GM21619 (cell line): ENCODE measurements at regions not wholly inside any gene's neighbourhood (a gene's known extent, or its start where the extent isn't known, plus 50 kb on each side); places are given as distances from the start of the nearest gene placed in this dataset.
"Not testable (repeated sequence)": the region's sequence is repeated elsewhere in the genome, so short reads cannot be mapped to it uniquely, and the experiment has no call there.

Source experiments
- ATAC-seq: cut with Tn5 transposase; IDR thresholded peaks from one replicate; pipeline ENCODE4 v1.9.1; 2021; ENCODE audit not compliant: unreplicated experiment

GRCh38 chr5:108696951-108697715 is 50.6 kb upstream of the FER start:
- no peak for ATAC-seq

- no peak for ATAC-seq
These were observed 51.3 kb upstream of the FER start for GRCh38 chr5:108696407-108696806.

GRCh38 chr5:108688485-108688884 is 59.2 kb upstream of the FER start:
- no peak for ATAC-seq

- ATAC-seq: no peak
These were observed 60.0 kb upstream of the FER start for GRCh38 chr5:108687595-108688200.

- ATAC-seq: no peak
These were observed 61.0 kb upstream of the FER start for GRCh38 chr5:108686676-108687075.

GRCh38 chr5:108685448-108686216 is 62.1 kb upstream of the FER start:
- not testable (repeated sequence) for ATAC-seq

GRCh38 chr5:108681079-108681921 is 66.4 kb upstream of the FER start:
- ATAC-seq: peak; percentile 96

- no peak for ATAC-seq
These were observed 69.6 kb upstream of the FER start for GRCh38 chr5:108678091-108678490.

GRCh38 chr5:108675736-108676135 is 72.0 kb upstream of the FER start:
- ATAC-seq: no peak

- ATAC-seq: no peak
These were observed 75.1 kb upstream of the FER start for GRCh38 chr5:108672639-108673038.

- no peak for ATAC-seq
These were observed 77.0 kb upstream of the FER start for GRCh38 chr5:108670591-108671289.

- no peak for ATAC-seq
These were observed 78.2 kb upstream of the FER start for GRCh38 chr5:108669462-108669861.

- no peak for ATAC-seq
These were observed 86.0 kb upstream of the FER start for GRCh38 chr5:108661590-108662219.

GRCh38 chr5:108661024-108661423 is 86.7 kb upstream of the FER start:
- ATAC-seq: no peak

- no peak for ATAC-seq
These were observed 87.4 kb upstream of the FER start for GRCh38 chr5:108660291-108660690.

- ATAC-seq: no peak
These were observed 88.2 kb upstream of the FER start for GRCh38 chr5:108659531-108659930.

- ATAC-seq: no peak
These were observed 91.8 kb upstream of the FER start for GRCh38 chr5:108655750-108656450.

GRCh38 chr5:108654051-108654450 is 93.6 kb upstream of the FER start:
- no peak for ATAC-seq

- no peak for ATAC-seq
These were observed 94.5 kb upstream of the FER start for GRCh38 chr5:108653201-108653600.
